ENCODE measurements at regions not wholly inside any gene's neighbourhood (a gene's known extent, or its start where the extent isn't known, plus 50 kb on each side); places are given as distances from the start of the nearest gene placed in this dataset.
A peak's percentile ranks its signal among the peaks of the same experiment; 100 is the strongest.
"Not testable (repeated sequence)": the region's sequence is repeated elsewhere in the genome, so short reads cannot be mapped to it uniquely, and the experiment has no call there.

DNA sequence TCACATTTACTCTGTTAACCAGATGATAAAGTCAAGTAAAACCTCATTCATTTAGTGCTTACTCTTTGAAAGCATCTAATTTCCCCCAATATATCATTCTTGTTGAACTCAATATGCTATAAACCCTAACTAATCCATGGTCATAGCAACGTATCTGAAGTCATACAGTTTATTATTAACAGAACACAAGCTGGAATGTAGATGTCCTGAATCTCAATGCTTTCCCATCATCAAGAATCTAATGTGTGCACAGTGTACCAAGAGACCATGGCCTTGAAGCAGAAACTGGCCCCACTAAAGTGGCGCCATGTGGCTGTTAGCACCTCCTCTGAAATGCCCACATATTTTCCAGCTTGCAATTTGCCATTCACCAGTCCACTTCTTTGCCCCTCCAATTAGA is 245.8 kb downstream of the SOX9 start:
- no peak for DNase-seq (ENCODE audit: low read depth)

DNA sequence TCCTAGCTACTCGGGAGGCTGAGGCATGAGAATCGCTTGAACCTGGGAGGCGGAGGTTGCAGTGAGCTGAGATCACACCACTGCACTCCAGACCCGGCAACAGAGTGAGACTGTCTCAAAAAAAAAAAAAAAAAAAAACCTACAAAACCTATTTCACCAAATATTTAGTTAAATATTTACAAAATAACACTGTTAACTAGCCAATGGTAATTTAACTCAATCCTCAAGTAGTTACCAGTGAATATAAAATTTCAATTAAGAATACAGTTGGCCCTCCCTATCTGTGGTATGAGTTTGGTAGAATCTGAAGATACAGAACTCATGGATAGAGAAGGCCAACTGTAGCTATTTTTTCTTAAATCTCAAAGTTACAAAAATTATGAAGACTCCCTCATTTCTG is 247.4 kb downstream of the SOX9 start:
- DNase-seq (ENCODE audit: low read depth): no peak

- no peak for DNase-seq (ENCODE audit: low read depth)
These were observed 248.5 kb downstream of the SOX9 start for GRCh38 chr17:72369366-72369765.

GRCh38 chr17:72370819-72371218 is 250.0 kb downstream of the SOX9 start:
- peak; percentile 55 for DNase-seq (ENCODE audit: low read depth)

- no peak for DNase-seq (ENCODE audit: low read depth)
These were observed 251.4 kb downstream of the SOX9 start for GRCh38 chr17:72372185-72372584.

DNA sequence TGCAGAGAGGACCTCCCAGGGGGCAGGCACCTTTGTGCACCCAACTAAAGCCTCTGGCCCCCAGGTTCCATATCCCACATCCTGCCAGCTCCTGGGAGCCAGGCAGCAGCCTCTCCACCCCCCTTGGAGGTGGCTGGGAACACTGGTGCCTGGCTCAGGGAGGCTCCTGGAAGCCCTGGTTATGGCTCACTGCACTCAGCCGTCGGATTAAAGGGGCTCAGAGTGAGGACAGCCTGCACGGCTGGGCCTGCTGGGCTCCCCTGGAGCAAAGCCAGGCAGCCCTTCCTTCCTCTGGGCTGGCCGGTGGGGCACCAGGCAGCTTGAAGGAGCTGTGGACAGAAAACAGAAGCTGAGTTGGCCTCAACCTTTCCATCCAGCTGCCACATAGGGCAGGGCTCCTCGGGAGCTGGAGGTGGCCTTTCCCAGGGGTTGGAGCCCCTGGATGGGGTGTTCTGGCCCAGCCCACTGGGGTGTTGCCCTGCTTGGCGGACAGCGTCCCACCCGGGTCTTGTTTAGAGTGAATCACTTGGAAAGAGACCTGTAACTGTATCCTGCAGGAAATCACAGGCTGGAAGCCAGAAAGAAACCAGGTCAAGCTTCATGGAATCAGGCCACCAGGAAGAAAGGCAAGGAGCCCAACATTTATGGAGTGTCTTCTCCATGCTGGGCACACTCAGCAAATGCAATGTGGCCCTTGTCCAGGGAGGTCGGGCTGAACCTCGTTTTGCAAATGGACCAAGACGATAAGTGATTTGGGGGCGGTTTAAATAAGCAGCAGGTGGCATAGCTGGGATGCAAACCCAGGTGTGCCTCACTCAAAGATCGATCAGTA is 253.3 kb downstream of the SOX9 start:
- no peak for DNase-seq (ENCODE audit: low read depth)

DNA sequence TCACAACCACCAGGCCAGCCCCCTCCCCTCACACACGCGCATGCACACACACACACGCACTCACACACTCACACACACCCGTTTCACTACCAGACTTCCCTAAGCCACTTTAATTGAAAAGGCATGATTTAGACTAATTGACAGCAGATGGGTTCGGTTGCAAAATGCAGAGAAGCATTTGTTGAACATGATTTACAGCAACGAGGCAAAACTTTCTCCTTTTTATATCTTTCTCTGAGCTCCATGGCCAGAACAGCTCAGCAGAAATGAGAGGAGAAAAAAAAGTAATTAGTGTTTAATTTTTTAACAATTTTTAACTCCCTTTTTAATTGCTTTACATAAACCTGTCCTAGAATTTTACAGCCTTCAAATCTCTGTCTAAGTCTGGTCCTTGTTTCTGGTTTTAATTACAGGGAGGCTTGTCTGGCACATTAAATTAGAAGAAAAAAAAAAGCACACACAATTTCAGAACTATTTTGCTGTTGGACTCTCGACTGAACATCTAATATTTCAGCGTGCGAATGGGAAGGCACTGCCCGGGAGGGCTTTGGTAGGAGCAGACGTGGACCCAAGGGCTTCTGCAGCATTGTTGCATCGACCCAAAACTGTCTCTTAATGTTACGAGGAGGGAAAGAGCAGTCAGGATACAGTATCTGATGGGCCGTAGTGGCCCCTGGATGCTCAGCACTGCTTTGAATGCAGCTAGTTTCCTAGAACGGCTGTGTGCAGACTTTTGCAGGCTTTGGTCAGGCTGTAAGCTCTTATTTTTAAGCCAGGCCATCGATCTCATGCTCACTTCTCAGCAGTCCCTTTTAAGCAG is 255.9 kb downstream of the SOX9 start:
- no peak for DNase-seq (ENCODE audit: low read depth)

DNA sequence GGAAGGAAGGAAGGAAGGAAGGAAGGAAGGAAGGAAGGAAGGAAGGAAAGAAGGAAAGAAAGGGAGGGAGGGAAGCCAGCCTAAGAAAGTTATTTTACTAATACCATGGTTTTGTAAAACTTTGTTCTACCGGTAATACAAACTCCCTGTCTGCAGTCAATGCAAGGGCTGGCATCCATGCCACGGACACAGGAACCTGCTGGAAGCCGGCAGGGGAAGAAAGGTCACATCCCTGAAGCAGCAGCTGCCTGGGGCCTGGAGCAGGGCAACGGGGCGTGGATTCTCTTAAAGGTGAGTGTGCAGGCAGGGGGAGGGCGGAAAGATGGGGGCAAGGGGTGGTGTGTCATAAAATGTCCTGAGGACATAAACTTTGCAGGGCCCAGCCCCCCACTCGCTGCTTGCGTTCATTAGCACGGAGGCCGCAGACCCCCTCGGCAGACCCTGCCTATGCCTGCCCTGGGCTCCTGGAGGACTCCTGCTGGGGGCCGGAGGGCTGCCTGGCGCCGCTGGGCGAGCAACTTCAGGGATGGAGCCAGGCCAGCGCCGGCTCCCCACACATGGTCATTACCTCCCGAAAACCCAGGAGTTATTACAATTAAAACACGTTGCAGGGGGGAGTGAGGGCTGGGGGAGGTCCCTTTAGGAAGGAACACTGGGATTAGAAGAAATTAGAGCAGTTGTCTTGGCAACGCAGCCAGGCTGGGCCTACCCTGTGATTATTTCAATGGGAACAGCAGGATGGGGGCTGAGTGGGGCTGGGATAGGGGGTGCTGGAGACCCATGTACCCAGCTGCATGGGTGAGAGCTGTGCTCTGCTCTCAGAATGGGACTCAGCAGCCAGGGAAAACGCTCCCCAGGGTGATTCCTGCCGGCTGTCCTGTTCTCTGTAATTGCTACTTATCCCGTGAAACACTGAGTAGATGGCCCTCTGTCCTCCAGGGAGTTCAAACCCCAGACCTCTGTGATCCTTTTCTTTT is 257.9 kb downstream of the SOX9 start:
- no peak for DNase-seq (ENCODE audit: low read depth)

- no peak for DNase-seq (ENCODE audit: low read depth)
These were observed 258.7 kb downstream of the SOX9 start for GRCh38 chr17:72379516-72379915.

GRCh38 chr17:72380120-72380519 is 259.3 kb downstream of the SOX9 start:
- DNase-seq (ENCODE audit: low read depth): no peak

DNA sequence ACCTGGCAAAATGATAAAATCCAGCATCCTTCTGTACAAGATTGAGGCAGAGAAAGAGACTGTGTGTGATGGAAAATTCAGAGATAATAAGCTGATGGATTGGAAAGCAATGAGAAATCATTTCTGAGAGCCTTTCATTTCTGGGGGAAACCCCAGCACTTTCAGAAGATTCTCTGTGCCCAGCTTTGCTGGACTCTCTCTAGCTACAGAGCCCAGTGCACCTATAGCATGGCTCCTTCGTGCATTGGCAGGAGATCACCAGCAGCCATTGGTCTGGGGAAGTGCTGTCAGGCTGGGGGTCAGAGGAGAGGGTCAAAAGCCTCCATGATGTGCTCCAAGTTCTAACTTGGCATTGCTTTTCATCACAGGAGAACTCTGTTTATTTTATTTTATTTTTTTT is 259.9 kb downstream of the SOX9 start:
- no peak for DNase-seq (ENCODE audit: low read depth)

GRCh38 chr17:72381597-72382397 is 261.0 kb downstream of the SOX9 start:
- no peak for DNase-seq (ENCODE audit: low read depth)

- DNase-seq (ENCODE audit: low read depth): no peak
These were observed 262.3 kb downstream of the SOX9 start for GRCh38 chr17:72382971-72383722.

GRCh38 chr17:72385475-72385874 is 264.7 kb downstream of the SOX9 start:
- no peak for DNase-seq (ENCODE audit: low read depth)

DNA sequence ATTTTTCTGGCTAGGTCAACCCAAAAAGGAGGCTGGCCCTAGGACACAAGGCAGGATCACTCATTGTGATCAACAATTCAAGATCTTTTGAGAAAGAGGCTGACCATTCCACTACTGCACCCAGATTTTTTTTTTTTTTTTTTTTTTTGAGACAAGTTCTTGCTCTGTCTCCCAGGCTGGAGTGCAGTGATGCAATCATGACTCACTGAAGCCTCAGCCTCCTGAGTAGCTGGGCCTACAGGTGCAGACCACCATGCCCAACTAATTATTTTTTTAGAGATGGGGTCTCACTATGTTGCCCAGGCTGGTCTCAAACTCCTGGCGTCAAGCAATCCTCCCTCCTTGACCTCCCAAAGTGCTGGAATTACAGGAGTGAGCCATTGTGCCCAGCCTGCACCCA is 265.4 kb downstream of the SOX9 start:
- DNase-seq (ENCODE audit: low read depth): not testable (repeated sequence)

DNA sequence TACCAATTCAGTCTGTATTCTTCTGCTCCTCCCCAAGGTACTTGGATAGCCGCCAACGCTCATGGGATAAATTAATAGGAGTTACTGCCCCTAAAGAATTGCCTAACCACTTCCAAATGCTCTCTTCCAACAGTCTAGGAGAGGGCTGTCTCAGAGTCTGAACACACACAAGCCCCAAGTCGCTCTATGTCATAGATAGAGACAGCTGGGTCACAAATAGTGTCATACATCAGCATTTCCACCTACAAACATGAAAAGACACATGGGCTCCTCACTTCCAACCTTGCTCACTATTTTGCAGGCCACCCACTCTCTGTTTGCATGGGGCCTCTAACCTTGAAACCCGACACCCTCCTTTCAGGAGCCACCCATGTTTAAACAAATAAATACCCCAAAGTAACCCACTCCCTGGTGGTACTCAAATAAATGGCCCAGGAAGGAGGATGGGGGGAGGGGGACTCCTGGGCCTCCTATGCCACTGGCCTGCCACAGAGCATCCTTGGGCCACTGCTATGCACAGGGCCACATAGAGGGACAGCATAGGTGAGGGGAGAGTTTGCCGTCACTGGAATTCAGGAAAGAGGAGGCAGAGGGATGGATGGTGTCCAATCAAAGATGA is 265.9 kb downstream of the SOX9 start:
- no peak for DNase-seq (ENCODE audit: low read depth)

DNA sequence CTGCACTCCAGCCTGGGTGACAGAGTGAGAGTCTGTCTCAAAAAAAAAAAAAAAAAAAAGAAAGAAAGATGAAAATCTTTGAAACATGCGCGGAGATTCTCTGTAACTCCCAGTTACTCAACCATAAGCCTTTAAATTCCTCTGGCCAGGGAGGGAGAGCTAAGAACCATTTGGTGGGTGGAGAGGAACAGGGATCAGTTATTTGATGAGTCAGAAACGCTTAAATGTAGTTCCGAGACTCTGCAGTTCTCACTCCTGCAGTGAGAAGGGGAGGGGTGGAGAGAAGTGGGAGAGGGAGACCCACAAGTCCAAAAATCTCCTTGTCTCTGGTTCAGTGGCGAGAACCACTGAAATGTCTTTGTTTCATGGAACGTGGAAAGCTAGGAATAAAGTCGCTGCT is 266.7 kb downstream of the SOX9 start:
- peak; percentile 82 for DNase-seq (ENCODE audit: low read depth)

GRCh38 chr17:72387969-72388368 is 267.1 kb downstream of the SOX9 start:
- no peak for DNase-seq (ENCODE audit: low read depth)

DNA sequence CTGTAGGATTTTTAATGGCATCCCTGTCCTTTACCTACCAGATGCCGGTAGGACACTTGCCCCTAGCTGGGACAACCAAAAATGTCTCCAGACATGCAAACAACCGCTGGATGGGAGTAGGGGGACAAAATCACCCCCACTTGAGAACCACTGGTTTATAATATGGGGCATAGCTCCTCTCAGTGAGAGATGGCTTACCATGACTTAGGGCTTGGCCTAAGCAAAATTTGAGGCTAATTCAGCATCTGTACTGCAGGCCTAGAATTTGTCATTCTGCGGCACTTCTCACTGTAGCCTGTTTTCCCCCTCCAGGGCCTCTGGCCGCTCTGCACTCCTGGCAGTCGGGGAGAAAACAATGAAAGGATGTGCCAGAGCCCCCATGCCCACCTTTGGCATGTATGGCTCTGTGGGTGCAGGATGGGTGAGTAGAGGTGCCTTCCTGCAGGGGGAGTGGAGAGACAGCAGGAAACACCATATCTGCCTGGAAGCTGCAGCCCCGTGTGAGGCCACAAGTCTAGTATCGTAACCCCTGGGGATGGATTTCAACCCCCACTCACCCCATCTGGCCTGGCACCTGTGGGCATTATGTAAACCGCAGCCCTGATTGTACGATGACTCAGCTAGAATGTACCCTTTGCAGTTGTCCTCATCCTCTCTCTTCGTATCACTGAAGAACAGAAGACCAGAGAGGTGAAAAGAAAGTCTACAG is 268.1 kb downstream of the SOX9 start:
- no peak for DNase-seq (ENCODE audit: low read depth)
